ENCODE measurements at regions not wholly inside any gene's neighbourhood (a gene's known extent, or its start where the extent isn't known, plus 50 kb on each side); places are given as distances from the start of the nearest gene placed in this dataset.

- no peaks in the 10 kb centered on the region for H3K36me3 Mint-ChIP-seq
- Histone ChIP-seq H3K9me3 (ENCODE audit: low read depth) (no peaks in the 10 kb centered on the region), H2AFZ (replicated peaks) (peak overlapping the region; percentile 4), H3K27ac (no peak overlapping the region), H3K27me3 (no peaks in the 10 kb centered on the region), H3F3A (ENCODE audit: low read depth) (no peaks in the 10 kb centered on the region), H3K36me3 (no peaks in the 10 kb centered on the region), H3K4me2 (no peak overlapping the region), H4K20me1 (ENCODE audit: low read depth) (no peaks in the 10 kb centered on the region), H3K4me3 (no peak overlapping the region), H3K9ac (no peak overlapping the region), H3K79me2 (ENCODE audit: low read depth) (no peaks in the 10 kb centered on the region), H3K4me1 (no peaks in the 10 kb centered on the region)
- no peak overlapping the region for H3K27ac Mint-ChIP-seq
- H3K4me1 Mint-ChIP-seq = peaks cover 26% of the 10 kb centered on the region
- no peaks in the 10 kb centered on the region for H3K9me3 Mint-ChIP-seq
- no peak for DNase-seq (ENCODE audit: low spot score)
- no peak for TF ChIP-seq CTCF (IDR thresholded peaks at IDR 0.05)
- peaks cover 5% of the 10 kb centered on the region for H3K27me3 Mint-ChIP-seq (ENCODE audit: insufficient read depth, low read depth)
- no peak overlapping the region for H3K4me3 Mint-ChIP-seq
These were observed 123.0 kb downstream of the PMAIP1 start for GRCh38 chr18:60022671-60023276.

- H3K9me3 ChIP-seq (ENCODE audit: low read depth) = no peaks in the 10 kb centered on the region
- H3K4me2 ChIP-seq = no peak overlapping the region
- Mint-ChIP-seq H3K27me3 (ENCODE audit: insufficient read depth, low read depth) (peaks cover 5% of the 10 kb centered on the region), H3K4me3 (no peak overlapping the region), H3K9me3 (no peaks in the 10 kb centered on the region), H3K36me3 (no peaks in the 10 kb centered on the region), H3K27ac (no peak overlapping the region), H3K4me1 (peaks cover 26% of the 10 kb centered on the region)
- no peak overlapping the region for H3K9ac ChIP-seq
- H3K36me3 ChIP-seq = no peaks in the 10 kb centered on the region
- no peaks in the 10 kb centered on the region for H3F3A ChIP-seq (ENCODE audit: low read depth)
- H3K4me1 ChIP-seq = no peaks in the 10 kb centered on the region
- H3K4me3 ChIP-seq = no peak overlapping the region
- H4K20me1 ChIP-seq (ENCODE audit: low read depth) = no peaks in the 10 kb centered on the region
- H2AFZ ChIP-seq (replicated peaks) = no peak overlapping the region
- no peaks in the 10 kb centered on the region for H3K79me2 ChIP-seq (ENCODE audit: low read depth)
- no peaks in the 10 kb centered on the region for H3K27me3 ChIP-seq
- TF ChIP-seq EZH2phosphoT487 (IDR thresholded peaks at IDR 0.05) (no peak), EZH2 (IDR thresholded peaks at IDR 0.05) (no peak), CTCF (IDR thresholded peaks at IDR 0.05) (no peak)
- no peak overlapping the region for H3K27ac ChIP-seq
- no peak for DNase-seq (ENCODE audit: low spot score)
These were observed 121.8 kb downstream of the PMAIP1 start for GRCh38 chr18:60021556-60021955.

GRCh38 chr18:60020107-60020925 lies 120.5 kb downstream of the PMAIP1 start:
- H3K4me3 ChIP-seq = no peak overlapping the region
- no peak overlapping the region for H3K9ac ChIP-seq
- H4K20me1 ChIP-seq (ENCODE audit: low read depth) = no peaks in the 10 kb centered on the region
- DNase-seq (ENCODE audit: low spot score) = peak; percentile 1
- H3F3A ChIP-seq (ENCODE audit: low read depth) = no peaks in the 10 kb centered on the region
- H3K27ac ChIP-seq = no peak overlapping the region
- no peaks in the 10 kb centered on the region for H3K27me3 ChIP-seq
- Mint-ChIP-seq H3K9me3 (no peaks in the 10 kb centered on the region), H3K27me3 (ENCODE audit: insufficient read depth, low read depth) (peaks cover 2% of the 10 kb centered on the region), H3K4me1 (peaks cover 26% of the 10 kb centered on the region), H3K27ac (peak overlapping the region; percentile 60), H3K4me3 (no peak overlapping the region), H3K36me3 (no peaks in the 10 kb centered on the region)
- no peaks in the 10 kb centered on the region for H3K9me3 ChIP-seq (ENCODE audit: low read depth)
- H2AFZ ChIP-seq (replicated peaks) = peak overlapping the region; percentile 19
- no peaks in the 10 kb centered on the region for H3K79me2 ChIP-seq (ENCODE audit: low read depth)
- no peak overlapping the region for H3K4me2 ChIP-seq
- H3K36me3 ChIP-seq = no peaks in the 10 kb centered on the region
- no peaks in the 10 kb centered on the region for H3K4me1 ChIP-seq
- TF ChIP-seq EZH2phosphoT487 (IDR thresholded peaks at IDR 0.05) (no peak), EZH2 (IDR thresholded peaks at IDR 0.05) (no peak), CTCF (IDR thresholded peaks at IDR 0.05) (no peak)
